WERI-Rb-1 (cell line): ENCODE measurements at regions not wholly inside any gene's neighbourhood (a gene's known extent, or its start where the extent isn't known, plus 50 kb on each side); places are given as distances from the start of the nearest gene placed in this dataset.
"Not testable (repeated sequence)": the region's sequence is repeated elsewhere in the genome, so short reads cannot be mapped to it uniquely, and the experiment has no call there.

ENCODE experiments used
- DNase-seq: peaks from one replicate; pipeline ENCODE4 v3.0.0-alpha.2; 2020
- H3K27ac ChIP-seq: fragments of 250-450 bp; sonication (Bioruptor Pico); 2 replicates; pipeline ENCODE4 v1.5.1; 2020; ENCODE audit warnings: mild to moderate bottlenecking, moderate library complexity
- H3K27me3 ChIP-seq: fragments of 250-450 bp; sonication (Bioruptor Pico); 2 replicates; pipeline ENCODE4 v1.5.1; 2021; ENCODE audit warnings: mild to moderate bottlenecking, low read depth, moderate library complexity; ENCODE audit not compliant: insufficient read depth, severe bottlenecking
- H3K36me3 ChIP-seq: fragments of 250-450 bp; sonication (Bioruptor Pico); 2 replicates; pipeline ENCODE4 v1.5.1; 2020; ENCODE audit warnings: mild to moderate bottlenecking, moderate library complexity
- H3K4me3 ChIP-seq: 2 replicates; pipeline ENCODE4 v1.5.1; 2011; ENCODE audit warnings: low read depth, mild to moderate bottlenecking, control low read depth, low read length
- H3K9me3 ChIP-seq: fragments of 250-450 bp; sonication (Bioruptor Pico); 2 replicates; pipeline ENCODE4 v1.5.1; 2021; ENCODE audit warnings: mild to moderate bottlenecking, moderate library complexity; ENCODE audit not compliant: severe bottlenecking
- CTCF ChIP-seq: IDR thresholded peaks from 2 replicates; pipeline ENCODE4 v1.5.1; 2011; ENCODE audit warnings: low read depth, mild to moderate bottlenecking, control low read depth, inconsistent platforms, low read length

GRCh38 chr7:32214913-32215312 is 144.7 kb upstream of the PDE1C start:
- H3K4me3 ChIP-seq = no peak overlapping the region
- no peak for DNase-seq
- no peaks in the 10 kb centered on the region for H3K9me3 ChIP-seq
- no peaks in the 10 kb centered on the region for H3K27me3 ChIP-seq
- TF ChIP-seq CTCF = no peak
- H3K36me3 ChIP-seq = no peaks in the 10 kb centered on the region
- H3K27ac ChIP-seq = no peak overlapping the region

DNA sequence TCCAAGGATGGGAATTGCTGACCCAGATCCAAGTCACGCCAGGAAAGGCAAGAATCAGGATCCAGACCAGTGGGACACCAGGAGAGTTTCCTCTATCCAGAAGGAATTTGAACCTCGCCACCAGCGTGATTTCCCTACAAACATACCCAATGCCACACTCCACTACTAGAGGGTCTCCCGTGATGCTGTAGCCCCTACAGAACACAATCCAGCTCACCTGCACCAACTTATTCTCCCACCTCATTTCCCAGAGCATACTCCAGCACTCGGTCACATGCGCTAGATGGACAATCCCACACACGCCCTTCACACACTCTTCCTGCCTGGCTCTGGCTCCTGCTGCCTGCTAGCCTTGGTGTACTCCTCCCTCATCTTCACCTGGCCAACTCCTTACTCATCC is 142.1 kb upstream of the PDE1C start:
- no peak for TF ChIP-seq CTCF
- DNase-seq = no peak
- Histone ChIP-seq H3K9me3 (no peaks in the 10 kb centered on the region), H3K27me3 (no peaks in the 10 kb centered on the region), H3K27ac (no peak overlapping the region), H3K36me3 (peaks cover 10% of the 10 kb centered on the region), H3K4me3 (no peak overlapping the region)

DNA sequence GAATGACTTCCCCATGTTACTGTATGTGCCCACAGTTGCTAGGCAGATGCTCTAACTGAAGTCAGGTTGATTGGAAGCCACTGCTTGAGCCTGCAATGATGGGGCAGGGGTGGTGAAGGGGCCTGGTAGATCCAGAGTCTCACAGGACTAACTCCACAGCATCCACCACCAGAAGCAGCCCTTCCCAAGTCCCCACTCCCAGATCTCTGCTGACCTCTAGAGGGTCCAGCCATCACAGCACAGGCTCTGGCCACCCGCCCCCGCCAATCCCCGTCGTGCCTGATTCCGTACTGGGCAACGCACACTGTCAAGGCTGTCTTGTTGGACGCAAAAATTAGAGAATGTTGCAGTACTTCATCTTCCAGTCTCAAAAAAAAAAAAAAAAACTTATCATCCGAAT is 136.8 kb upstream of the PDE1C start:
- H3K36me3 ChIP-seq = peaks cover 14% of the 10 kb centered on the region
- H3K27ac ChIP-seq = no peak overlapping the region
- H3K4me3 ChIP-seq = no peak overlapping the region
- no peaks in the 10 kb centered on the region for H3K27me3 ChIP-seq
- peak; percentile 73 for TF ChIP-seq CTCF
- H3K9me3 ChIP-seq = no peaks in the 10 kb centered on the region
- peak; percentile 63 for DNase-seq

DNA sequence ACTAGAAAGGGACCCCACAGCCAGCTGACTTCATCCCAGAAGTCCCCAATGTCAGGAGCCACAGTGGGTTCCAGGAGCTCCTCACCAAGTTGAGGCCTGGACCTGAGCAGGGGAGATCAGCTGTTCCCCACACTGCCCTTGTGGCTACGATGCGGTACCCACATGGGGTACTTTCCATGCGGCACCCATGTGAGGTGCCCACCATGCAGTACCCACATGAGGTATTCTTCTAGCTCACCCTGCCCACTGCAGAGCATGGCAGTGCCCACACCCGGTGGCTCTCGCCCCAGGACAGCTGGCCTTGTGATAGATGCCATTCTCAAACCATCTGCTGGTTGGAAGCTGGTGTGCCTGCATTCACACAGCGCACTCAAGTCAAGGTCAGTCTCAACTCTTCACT is 136.3 kb upstream of the PDE1C start:
- no peak for TF ChIP-seq CTCF
- no peak for DNase-seq
- Histone ChIP-seq H3K4me3 (no peak overlapping the region), H3K9me3 (no peaks in the 10 kb centered on the region), H3K36me3 (peaks cover 14% of the 10 kb centered on the region), H3K27ac (no peak overlapping the region), H3K27me3 (no peaks in the 10 kb centered on the region)

DNA sequence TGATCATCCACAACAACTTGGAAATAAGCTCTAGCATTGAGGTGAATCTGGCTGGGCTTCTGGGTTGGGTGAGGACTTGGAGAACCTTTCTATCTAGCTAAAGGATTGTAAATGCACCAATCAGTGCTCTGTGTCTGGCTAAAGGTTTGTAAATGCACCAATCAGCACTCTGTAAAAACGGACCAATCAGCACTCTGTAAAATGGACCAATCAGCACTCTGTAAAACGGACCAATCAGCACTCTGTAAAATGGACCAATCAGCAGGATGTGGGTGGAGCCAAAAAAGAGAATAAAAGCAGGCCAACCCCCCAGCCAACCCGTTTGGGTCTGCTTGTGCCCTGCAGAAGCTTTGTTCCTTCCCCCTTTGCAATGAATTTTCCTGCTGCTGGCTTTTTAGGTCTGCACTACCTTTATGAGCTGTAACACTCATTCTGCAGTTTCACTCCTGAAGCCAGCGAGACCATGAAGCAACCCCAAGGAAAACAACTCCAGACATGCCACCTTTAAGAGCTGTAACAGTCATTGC is 135.2 kb upstream of the PDE1C start:
- not testable (repeated sequence) for H3K27me3 ChIP-seq, H3K27ac ChIP-seq, DNase-seq, H3K9me3 ChIP-seq, H3K4me3 ChIP-seq
- peaks cover 14% of the 10 kb centered on the region for H3K36me3 ChIP-seq

DNA sequence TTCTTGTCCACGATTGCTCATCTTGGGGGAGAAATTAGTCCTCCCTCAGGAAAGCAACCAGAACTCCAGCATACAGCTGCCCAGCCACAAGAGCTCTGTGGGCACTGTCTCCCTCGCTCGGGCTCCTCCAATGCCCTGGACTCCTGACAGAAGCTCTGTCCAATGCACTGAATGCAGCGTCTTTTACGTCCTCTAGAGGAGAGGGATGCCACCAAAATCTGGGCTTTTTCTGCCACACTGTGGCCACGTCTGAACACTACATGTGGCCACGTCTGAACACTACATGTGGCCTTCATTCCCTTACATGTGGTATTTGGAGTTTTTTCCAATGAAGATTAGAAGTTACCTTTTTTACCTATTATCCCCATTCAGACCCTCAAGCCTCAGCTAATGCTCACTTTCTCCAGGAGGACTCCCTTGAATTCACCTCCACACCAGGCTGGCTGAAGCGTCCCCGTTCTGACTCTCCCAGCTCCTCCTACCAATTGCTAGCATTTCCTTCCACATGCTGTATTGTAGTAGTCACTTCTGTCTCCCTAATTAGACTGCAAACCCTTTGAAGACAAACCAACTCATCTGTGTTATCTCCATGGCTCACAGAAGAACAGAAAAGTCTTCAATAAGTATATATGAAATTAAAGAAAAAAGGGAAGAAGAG is 134.3 kb upstream of the PDE1C start:
- no peak overlapping the region for H3K4me3 ChIP-seq
- no peak overlapping the region for H3K27ac ChIP-seq
- peak; percentile 67 for TF ChIP-seq CTCF

More for the DNA sequence above, 134.3 kb upstream of the PDE1C start:
- no peaks in the 10 kb centered on the region for H3K27me3 ChIP-seq
- H3K9me3 ChIP-seq = no peaks in the 10 kb centered on the region
- H3K36me3 ChIP-seq = peaks cover 14% of the 10 kb centered on the region
- DNase-seq = peak; percentile 69
